ENCODE measurements at regions not wholly inside any gene's neighbourhood (a gene's known extent, or its start where the extent isn't known, plus 50 kb on each side); places are given as distances from the start of the nearest gene placed in this dataset.

DNA sequence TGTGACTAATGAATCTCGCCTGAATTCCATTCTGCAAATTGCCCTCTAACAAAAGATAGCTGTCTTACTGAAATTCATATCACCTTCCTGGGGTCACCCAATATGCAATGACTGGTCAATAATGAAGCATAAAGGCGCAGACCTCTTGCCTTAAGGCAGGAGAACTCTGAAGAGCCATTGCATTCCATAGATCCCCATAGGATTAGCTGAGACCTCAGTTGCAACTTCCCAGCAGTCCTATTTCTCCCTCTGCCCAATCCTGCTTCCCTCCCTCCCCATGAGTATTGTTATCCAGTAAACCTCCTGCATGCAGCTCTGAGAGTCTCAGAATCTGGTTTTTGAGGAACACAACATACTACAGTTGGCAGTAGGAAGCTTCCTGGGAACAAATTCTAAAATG, 396.5 kb downstream of the DCAF12L2 start:
- TF ChIP-seq, protein P1, sequence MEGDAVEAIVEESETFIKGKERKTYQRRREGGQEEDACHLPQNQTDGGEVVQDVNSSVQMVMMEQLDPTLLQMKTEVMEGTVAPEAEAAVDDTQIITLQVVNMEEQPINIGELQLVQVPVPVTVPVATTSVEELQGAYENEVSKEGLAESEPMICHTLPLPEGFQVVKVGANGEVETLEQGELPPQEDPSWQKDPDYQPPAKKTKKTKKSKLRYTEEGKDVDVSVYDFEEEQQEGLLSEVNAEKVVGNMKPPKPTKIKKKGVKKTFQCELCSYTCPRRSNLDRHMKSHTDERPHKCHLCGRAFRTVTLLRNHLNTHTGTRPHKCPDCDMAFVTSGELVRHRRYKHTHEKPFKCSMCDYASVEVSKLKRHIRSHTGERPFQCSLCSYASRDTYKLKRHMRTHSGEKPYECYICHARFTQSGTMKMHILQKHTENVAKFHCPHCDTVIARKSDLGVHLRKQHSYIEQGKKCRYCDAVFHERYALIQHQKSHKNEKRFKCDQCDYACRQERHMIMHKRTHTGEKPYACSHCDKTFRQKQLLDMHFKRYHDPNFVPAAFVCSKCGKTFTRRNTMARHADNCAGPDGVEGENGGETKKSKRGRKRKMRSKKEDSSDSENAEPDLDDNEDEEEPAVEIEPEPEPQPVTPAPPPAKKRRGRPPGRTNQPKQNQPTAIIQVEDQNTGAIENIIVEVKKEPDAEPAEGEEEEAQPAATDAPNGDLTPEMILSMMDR (IDR thresholded peaks at IDR 0.05) = no peak
- TF ChIP-seq POLR2A (IDR thresholded peaks at IDR 0.05) = no peak
